NCI-H187 (cell line): ENCODE measurements at regions not wholly inside any gene's neighbourhood (a gene's known extent, or its start where the extent isn't known, plus 50 kb on each side); places are given as distances from the start of the nearest gene placed in this dataset.

ENCODE experiments used
- DNase-seq, 2 experiments: peaks; one replicate each; lab custom pipeline; 2025; lab: John Stamatoyannopoulos, UW

DNA sequence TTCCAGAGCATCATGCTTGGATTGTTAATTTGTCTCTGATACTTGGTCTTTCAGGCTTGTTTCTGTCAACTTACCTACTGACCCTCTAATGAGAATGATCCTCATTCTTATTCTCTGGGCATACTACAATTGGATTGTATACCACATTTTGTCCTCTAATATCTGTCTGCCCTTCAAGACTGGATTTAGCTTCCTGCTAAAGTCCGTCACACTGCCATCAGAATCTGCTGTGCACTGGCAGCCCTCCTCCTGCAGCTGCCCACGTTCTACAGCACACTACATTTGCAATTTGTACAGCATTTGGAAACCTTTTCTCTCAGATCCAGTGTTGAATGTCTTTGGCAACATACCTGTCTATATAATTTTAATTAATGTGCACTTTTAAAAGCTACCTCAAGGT lies 183.1 kb downstream of the ZNF330 start:
- DNase-seq, result no peak

DNA sequence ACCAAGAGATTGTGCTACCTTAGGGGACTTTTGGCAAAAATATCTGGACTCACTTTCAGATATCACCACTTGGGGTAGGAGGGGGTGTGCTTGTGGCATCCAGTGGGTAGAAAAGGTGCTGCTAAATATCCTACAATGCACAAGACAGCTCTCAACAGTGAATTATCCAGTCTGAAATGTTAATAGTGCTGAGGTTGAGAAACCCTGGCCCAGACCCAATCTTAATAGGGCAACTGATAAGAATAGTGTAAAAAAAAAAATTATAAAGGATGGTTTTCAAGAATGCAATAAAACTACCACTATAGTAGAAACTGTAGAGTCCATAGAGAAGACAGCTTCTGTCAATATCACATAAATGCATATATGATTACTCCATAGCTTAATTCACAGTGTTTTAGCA lies 185.5 kb downstream of the ZNF330 start:
- DNase-seq, result no peak

DNA sequence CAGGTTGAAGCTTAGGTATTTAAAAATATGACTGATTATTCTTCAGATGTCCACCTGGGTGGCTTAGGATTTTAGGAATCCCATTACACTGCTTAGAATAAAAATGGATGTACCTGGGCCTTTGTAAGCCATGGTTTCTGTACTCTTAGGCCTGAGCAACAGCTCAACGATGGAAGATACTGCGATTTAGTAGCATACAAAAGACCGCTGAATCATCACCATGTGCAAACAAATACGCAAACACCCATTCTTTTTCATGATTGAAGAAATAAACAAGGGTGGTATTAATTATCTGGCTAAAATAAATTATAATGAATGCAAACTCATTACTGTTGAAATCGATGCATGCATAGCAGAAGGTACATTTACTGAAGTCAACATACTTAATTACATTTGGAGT lies 188.9 kb downstream of the ZNF330 start:
- DNase-seq, result no peak

DNA sequence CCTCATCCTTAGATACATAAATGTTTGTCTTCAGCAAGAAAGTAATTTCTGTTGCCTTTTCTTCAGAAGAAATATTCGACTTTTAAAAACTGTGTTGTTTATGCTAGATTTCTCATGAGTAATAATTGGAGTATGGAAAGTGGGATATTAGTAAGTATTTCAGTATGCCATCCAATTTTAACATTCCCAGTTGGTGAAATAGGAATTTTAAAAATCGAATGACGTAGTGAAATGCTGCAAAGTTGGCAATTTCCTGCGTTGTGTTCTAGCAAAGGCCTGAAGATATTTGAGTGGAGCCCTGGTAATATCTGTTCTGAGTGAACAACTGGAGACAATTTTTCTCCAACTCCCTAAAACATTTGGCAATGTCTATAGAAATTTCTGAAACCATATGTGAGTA lies 190.1 kb downstream of the ZNF330 start:
- no peak for DNase-seq

DNA sequence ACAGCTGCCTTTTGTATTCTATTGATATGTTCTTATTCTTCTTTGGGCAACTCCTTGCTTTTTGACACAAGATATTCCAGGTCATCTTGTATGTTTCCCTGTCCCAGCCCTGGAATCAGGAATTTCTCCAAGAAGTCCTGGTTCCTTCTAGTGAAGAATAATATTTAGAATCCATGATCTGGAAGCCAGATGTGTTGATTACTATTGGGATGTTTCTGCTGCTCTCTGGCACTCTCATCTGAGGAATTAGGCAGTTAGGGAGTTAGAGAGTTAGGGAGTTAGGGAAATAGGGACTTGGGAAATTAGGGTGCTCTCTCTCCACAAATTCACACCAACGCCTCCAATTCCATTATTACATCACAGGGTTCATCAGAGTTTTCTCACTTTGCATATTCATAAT lies 191.2 kb downstream of the ZNF330 start:
- DNase-seq, result no peak

DNA sequence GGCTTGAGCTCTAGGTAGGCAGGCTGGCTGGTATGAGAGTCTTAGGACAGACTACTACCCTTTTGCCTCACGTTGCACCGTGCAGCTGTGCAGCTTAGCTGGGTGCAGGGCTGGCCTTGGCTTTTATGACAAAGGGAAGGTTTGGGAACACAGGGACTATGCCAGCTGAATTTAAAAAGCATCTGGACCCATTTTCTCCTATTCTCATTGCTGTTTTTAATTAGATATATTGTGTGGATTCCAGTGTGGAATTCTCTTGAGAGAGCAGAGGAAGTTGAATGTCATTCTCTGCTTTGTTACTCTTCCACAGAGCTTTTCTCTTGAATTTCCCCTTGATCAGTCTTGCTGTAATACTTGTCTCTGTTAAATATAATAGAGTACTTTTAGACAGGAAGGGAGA lies 192.7 kb downstream of the ZNF330 start:
- DNase-seq, result no peak

DNA sequence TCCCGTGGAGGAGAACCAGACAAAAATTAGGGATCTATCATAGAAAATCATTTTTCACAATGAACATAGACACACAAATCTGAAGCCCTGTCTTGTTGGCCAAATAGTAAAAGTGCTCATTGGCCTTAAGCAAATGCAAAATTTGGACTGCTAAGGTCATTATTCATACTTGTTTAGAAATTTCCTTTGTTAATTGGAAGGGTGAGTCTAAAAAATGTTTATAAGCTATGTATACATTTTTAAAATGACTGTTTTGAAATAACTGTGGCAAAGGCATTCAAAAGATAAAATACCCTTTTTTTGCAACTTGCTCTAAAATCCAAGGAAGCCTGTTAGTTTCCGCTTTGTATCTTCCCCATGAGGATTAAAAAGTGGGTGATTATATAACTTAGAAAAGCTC lies 195.0 kb downstream of the ZNF330 start:
- no peak for DNase-seq

DNA sequence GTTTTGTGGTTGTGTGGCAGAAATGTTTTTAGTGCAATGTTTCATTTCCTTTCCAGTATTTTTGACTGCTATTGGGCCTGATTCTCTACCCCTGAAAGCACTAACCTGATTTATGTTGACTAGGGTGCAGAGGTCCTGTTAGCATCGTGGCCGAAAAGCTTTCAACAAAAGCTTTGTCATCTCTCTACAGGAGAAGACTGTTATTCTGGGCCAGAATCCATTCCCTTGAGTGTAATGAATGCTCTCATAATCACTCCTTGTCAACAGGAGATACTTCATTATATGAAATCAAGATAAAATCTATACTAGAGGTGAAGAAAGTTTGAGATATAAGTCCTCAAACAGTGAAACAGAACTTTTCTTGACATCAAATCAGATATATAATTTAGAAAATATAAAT lies 195.5 kb downstream of the ZNF330 start:
- DNase-seq, result no peak

DNA sequence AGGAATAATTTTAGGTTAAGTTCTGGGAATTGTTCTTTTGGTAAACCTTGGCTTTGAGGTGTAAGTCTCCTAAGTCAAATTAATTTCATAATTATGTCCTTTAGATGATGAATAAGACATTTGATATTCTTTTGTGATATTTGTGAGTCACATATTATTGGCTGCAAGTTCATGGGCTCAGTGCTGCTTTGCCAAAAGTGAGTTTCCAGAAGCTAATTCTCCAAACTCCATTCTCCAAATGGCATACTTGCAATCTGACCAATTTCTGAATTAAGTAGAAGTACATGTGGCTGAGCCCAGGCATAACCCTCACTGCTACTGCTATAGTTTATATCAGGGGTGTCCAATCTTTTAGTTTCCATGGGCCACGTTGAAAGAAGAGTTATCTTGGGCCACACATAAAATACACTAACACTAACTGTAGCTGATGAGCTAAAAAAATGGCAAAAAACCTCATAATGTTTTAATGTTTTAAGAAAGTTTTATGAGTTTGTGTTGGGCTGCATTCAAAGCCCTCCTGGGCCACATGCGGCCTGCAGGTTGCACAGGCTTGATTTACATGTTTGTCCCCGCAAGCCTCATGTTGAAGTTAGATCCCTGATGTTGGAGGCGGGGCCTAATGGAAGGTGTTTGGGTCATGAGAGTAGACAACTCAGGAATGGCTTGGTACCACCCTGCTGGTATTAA lies 196.1 kb downstream of the ZNF330 start:
- DNase-seq, result no peak

DNA sequence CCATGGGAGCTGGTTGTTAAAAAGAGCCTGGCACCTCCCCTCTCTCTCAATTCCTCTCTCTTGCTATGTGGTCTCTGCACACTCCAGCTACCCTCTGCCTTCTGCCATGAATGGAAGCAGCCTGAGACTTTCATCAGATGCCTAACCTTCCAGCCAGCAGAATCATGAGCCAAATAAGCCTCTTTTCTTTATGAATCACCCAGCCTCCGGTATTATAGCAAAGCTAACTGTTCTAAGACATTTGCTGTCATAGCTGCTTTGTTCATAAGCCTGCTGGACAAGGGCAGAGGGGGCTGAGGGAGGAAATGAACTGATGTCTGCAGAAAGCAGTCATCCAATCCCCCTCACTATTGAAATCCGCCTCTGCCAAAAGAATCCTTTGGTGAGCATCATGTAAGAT lies 196.7 kb downstream of the ZNF330 start:
- DNase-seq, result no peak

DNA sequence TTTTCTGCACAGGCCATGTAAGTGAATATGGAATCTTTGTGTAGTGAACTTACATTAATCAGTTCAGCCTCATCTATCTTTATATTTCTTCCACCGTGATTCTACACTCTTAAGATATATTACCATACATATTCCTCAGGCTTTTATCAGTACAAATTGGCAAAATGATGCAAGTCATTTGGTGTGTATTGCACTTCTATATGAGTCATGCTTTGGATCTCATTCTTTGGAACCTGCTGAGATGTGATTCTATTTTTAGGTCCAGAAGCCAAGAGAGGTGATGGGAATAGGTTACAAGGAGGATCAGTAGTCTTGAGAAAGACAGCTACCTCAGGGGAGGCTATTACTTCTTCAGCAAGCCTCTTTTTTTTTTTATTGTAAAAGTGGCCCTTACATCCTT lies 204.4 kb downstream of the ZNF330 start:
- no peak for DNase-seq

DNA sequence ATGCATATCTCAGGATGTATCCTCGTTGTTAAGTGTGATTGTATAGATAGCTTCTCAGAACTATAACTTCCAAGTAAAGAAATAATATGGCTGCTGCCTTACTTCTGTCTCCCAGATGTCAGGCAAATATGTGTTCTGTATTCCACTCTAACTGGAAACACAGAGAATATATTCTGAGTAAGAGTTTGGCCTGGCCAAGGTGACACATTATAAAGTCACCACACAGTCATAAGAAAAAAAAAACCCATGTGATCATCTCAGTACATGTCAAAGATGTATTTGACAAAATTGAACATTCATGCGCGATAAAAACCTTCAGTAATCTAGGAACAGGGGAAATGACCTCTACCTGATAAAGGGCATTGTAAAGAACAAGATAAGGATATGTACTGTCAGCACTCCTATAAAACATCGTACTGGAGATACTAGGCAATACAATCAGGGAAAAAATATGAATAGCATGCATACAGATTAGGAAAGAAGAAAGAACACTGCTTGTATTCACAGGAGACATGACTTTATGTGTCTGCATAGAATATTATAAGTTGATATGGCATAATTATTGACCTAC lies 207.1 kb downstream of the ZNF330 start:
- no peak for DNase-seq

DNA sequence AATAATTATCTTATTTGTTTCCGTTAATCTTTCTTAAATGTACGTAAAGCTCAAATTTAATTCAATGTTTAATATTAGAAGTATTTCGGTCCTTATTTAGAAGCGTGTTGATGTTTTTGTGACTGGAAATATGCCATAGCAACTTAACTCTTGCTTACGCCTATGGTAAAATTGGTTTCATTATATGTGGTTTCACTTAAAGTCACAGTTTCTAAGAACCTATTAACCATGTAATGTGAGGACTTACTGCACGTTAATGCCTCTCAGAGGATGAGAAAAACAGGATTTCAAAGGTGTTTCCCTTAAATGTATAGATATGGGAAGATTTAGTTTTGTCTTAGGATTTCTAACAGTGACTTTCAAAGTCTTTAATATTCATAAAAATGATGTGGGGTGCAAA lies 206.4 kb upstream of the IL15 start:
- no peak for DNase-seq

DNA sequence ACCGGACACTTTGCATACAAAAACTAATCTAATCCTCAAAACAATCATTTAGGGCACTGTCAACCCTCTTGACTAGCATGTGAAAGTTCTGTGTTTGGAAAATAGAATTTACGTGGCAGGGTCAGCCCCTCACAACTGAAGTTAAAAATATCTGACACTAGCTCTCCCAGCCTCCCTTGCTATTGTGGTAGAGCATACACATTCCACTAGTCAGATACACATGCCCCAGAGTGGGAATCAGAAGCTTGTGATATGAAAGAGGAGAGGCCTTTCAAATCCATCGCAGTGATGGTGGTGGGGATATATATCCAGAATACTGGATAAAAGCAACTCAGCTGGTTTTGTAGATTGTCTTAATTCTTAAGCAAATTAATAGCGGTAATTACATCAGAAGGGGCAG lies 205.7 kb upstream of the IL15 start:
- no peak for DNase-seq

DNA sequence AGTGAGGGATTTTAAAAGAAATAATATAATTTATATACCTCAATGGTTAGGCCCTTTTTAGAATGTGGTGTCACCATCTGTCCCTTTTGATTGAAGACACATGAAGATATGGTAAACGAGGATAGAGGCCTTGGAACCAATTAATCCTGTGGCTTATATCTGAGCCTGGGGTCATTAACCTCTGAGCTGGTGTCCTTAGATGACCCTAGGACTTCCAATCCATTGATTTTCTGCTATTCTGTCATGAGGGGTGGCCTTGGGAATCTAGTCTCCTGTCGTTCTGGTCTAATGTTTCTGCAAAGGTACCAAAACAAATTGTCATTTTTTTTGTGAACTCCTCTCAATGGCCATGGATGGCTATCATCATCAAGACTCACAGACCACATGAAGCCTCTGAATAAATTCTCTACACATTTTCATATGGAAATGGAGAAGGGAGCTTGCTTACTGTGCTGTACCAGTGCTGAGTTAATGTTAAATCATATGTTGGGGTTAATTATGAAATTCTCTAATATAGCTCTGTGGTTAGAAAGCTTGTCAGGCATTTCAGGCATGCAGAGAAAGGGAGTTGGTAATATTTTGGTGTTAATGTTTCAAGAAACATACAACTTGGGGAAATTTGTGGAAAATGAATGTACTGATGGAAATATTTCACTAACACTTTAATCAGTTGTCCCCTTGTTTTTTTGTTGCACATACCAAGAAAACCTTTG lies 204.2 kb upstream of the IL15 start:
- no peak for DNase-seq

DNA sequence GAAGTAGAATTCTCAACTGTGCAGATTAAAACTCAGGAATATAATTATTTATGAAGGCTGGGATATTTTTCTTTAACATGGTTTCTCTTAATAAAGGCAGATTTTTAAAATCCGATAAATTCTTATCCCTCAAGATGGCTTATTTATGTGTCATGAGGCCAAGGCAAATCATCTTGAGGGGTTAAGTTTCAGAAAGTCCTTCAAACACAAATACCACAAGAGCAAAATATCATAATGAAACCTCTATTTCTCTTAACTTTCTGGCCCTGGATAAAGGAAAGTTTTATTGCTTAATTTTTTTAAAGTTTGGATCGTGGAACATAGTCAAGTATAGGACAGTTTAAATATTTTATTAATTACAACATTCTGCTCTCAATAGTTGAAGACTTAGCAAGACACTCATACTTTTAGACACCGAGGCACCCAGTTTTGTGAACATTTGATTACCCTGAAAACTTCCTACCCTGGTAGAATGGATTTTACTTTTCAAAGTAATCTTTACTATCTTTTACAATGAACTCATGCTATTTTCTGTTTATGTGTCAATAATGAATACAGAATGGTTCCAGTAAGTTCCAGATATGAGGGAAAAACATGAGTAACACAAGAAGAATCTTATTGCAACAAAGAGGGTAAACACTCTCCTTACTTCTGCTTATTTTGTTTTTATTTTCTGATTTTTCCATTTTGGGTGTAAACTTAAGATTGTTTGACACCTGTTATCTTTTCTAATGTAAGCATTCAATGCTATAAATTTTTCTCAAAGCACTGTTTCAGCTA lies 200.7 kb upstream of the IL15 start:
- no peak for DNase-seq

DNA sequence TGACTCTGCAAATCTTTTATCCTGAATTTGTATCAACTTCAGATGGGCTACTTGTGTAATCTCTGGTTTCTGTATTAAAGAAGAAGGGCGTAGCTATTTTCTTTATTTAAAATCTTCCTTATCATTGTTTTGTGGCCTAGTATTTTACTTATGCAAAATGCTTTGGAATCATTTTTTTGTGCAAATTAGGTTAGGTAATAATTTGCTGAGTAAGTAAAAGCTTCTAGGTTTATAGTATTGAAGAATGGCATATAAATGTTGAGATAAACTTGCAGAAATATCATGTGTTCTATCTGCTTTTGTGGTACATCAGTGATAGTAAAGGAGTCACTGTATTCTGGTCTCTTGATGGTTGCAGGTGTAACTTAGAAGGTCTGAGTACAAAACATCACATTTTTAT lies 197.2 kb upstream of the IL15 start:
- DNase-seq, result no peak

DNA sequence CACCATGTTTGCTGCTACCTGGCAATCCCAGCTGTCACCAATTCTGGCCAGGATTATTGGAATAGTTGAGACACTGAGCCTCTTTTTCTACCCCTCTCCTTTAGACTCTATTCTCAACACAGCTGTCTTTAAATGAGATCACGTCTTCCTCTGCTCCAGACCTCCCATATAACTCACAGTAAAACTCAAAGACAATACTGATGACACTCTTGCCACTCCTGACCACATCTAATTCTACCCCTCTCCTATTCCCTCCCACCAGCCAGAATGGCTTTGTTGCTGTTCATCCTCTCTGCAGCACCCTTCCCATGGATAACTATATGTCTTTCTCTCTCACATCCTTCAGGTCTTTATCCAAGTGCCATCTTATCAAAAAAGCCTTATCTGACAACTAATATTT lies 188.6 kb upstream of the IL15 start:
- DNase-seq, result no peak

DNA sequence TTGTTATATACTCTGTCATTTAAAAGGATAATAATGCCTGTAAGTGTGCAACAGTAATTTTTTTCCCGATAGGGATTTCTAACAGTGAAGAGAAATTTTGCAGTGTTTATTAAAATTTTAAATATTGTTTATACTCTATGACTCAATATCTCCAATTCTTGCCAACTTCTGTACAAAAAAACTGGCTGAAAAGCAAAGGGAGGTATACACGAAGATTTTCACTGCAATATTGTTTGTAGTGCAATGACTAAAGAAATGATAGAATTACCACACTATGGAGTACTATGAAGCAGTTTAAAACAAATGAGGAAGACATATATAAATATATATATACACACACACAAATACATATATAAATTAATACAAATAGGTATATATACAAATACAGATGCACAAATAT lies 187.9 kb upstream of the IL15 start:
- no peak for DNase-seq

DNA sequence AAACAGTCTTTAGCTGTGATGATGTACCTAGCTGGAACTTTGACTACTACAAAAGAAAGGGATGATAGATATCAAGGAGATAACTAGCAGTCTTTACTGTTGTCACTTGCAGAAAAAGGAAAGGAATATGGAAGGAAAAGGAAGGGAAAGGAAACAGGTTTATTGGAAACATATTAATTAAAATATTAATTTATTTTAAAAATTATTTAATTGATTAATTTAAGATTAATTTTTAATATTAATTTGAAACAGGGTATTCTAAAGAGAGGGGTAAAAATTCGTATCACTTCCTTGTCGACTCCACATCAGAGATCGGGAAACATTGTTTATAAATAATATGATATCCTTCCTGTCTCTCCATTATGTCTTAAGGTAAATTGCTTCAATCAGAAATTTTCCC lies 186.5 kb upstream of the IL15 start:
- no peak for DNase-seq

DNA sequence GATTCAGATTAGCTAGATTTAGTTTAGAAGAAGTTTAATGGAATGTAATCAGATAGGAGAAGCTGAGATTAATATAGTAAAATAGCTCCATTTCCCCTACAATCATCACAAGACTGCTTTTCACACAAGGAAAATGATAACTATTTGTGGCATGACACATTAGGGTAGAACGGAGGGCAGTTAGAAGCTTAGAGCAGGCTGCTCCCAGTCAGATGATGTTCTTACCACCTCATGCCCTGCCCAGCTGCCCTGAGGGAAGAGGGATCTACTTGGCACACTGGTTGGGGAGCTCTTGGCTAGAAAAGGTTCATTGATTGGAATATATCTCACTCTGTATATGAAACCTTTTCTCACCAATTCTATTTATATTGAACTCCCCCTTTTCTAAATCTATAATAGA lies 180.7 kb upstream of the IL15 start:
- no peak for DNase-seq

DNA sequence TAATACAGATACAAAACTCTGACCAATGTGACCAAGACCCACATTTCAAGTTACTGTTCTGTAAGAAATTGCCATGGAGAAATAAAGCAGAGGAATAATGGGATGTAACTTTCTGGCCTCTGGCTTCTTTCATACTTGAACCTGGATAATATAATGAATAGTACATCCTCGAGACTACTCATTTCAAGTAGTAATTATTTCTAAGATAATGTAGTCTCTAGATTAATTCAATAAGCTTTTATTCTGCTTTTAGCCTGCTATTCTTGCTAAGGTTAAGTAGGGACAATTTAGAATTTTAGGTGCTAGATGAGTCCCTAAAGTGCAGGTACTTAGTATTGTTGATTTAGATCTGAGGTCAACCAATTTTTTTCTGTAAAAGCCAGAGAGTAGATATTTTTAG lies 178.7 kb upstream of the IL15 start:
- no peak for DNase-seq

DNA sequence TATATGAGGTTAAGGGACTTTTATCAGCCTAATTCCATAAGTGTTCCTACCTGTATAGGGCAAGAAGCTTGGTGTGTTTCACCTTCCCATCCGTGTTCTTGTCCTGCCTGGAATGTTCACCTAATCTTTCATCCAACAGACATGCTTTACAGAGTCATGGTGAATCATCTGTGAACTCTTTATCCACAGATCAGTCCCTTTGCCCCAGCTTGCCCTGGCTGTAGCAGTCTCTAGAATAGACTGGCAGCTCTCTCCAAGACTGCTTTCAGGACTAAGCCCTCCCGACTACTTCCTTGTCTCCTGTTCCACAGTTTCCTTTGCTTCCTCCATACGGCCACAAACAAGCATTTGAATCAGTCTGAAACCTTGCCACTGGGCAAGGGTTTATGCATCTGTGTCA lies 177.9 kb upstream of the IL15 start:
- DNase-seq, result no peak
